Activated CD4-positive, alpha-beta memory T cell treated with anti-CD3 and anti-CD28 coated beads, Interleukin-2, amount 10 ng/mL, durations not matched to agents 7 days and 5 days (primary cell): ENCODE measurements at regions not wholly inside any gene's neighbourhood (a gene's known extent, or its start where the extent isn't known, plus 50 kb on each side); places are given as distances from the start of the nearest gene placed in this dataset.
"Not testable (repeated sequence)": the region's sequence is repeated elsewhere in the genome, so short reads cannot be mapped to it uniquely, and the experiment has no call there.

ENCODE experiments used
- CTCF ChIA-PET: fragments of 350-600 bp; sonication (Branson Sonifier 250); formaldehyde crosslinking; loops from one replicate; lab custom pipeline; 2021; ENCODE audit warnings: antibody characterized with exemption, inconsistent platforms; lab: Charles Lee
- POLR2A ChIA-PET: fragments of 350-600 bp; sonication (Branson Sonifier 250); formaldehyde crosslinking; loops from one replicate; lab custom pipeline; 2021; ENCODE audit warnings: antibody characterized with exemption; lab: Charles Lee
- DNase-seq: peaks from one replicate; pipeline ENCODE4 v3.0.0-alpha.2; 2020
- H3K27ac Mint-ChIP-seq: one replicate; pipeline ENCODE4 v1.8.0; 2021; ENCODE audit warnings: mild to moderate bottlenecking, mixed read lengths
- H3K27me3 Mint-ChIP-seq: one replicate; pipeline ENCODE4 v1.8.0; 2021; ENCODE audit warnings: mixed read lengths
- H3K36me3 Mint-ChIP-seq: one replicate; pipeline ENCODE4 v1.8.0; 2021; ENCODE audit warnings: low read depth, mixed read lengths
- H3K4me1 Mint-ChIP-seq: one replicate; pipeline ENCODE4 v1.8.0; 2021; ENCODE audit warnings: mixed read lengths
- H3K4me3 Mint-ChIP-seq: one replicate; pipeline ENCODE4 v1.8.0; 2021; ENCODE audit warnings: mild to moderate bottlenecking, mixed read lengths
- H3K9me3 Mint-ChIP-seq: one replicate; pipeline ENCODE4 v1.8.0; 2021; ENCODE audit warnings: mixed read lengths

GRCh38 chr1:121117622-121118479 lies 66.3 kb downstream of the FAM72B start:
- CTCF ChIA-PET, H3K36me3 Mint-ChIP-seq, DNase-seq, H3K4me1 Mint-ChIP-seq, H3K4me3 Mint-ChIP-seq, POLR2A ChIA-PET, H3K27me3 Mint-ChIP-seq, H3K9me3 Mint-ChIP-seq, H3K27ac Mint-ChIP-seq: not testable (repeated sequence)
